Fibroblast of lung (primary cell): ENCODE measurements at regions not wholly inside any gene's neighbourhood (a gene's known extent, or its start where the extent isn't known, plus 50 kb on each side); places are given as distances from the start of the nearest gene placed in this dataset.

Experiments
- CTCF ChIP-seq, 2 donors: IDR thresholded peaks in 1 of 2; conservative IDR thresholded peaks in 1 of 2; 1 replicate in 1 of 2; 2 replicates in 1 of 2; pipeline ENCODE4 v1.5.1; 2011 to 2012; ENCODE audit warnings: low read length in 2 of 2, control low read depth in 1 of 2, inconsistent platforms in 1 of 2, low read depth in 1 of 2, mild to moderate bottlenecking in 1 of 2
- EZH2 ChIP-seq: IDR thresholded peaks from 2 replicates; pipeline ENCODE4 v1.5.1; 2012; ENCODE audit warnings: low read length, control low read depth, mild to moderate bottlenecking; ENCODE audit errors: missing control alignments

GRCh38 chr1:71232786-71233185, 152.0 kb upstream of the ZRANB2 start:
- TF ChIP-seq EZH2 (no peak), CTCF (conservative IDR thresholded peaks at IDR 0.05 in 1 of 2, IDR thresholded peaks at IDR 0.05 in 1 of 2; ENCODE audit: low read depth in 1 of 2, low read length in 2 of 2) (no peak)
